Right lobe of liver (tissue), 4 donors: ENCODE measurements at regions not wholly inside any gene's neighbourhood (a gene's known extent, or its start where the extent isn't known, plus 50 kb on each side); places are given as distances from the start of the nearest gene placed in this dataset.

Source experiments
- CTCF ChIP-seq, 4 donors: fragments of 200-600 bp in 3 of 4; fragments of 450-650 bp in 1 of 4; IDR thresholded peaks; one replicate each; pipeline versions ENCODE4 v1.5.1 to v1.8.0; 2016 to 2022; ENCODE audit warnings: antibody characterized with exemption in 4 of 4, mild to moderate bottlenecking in 2 of 4
- POLR2A ChIP-seq: fragments of 450-650 bp; IDR thresholded peaks from one replicate; pipeline ENCODE4 v1.6.1; 2017; ENCODE audit warnings: antibody characterized with exemption, mild to moderate bottlenecking
- donor health status: DM: no; HTN: no; CAD: no.
- donor health status: DM: no; HTN: no; CAD: no.
- donor health status: DM: no; HTN: yes; CAD: no.

GRCh38 chr6:8194490-8194889 lies 92.1 kb upstream of the EEF1E1 start:
- TF ChIP-seq POLR2A (no peak), CTCF (IDR thresholded peaks at IDR 0.05) (no peak)
